ENCODE measurements at regions not wholly inside any gene's neighbourhood (a gene's known extent, or its start where the extent isn't known, plus 50 kb on each side); places are given as distances from the start of the nearest gene placed in this dataset.

DNA sequence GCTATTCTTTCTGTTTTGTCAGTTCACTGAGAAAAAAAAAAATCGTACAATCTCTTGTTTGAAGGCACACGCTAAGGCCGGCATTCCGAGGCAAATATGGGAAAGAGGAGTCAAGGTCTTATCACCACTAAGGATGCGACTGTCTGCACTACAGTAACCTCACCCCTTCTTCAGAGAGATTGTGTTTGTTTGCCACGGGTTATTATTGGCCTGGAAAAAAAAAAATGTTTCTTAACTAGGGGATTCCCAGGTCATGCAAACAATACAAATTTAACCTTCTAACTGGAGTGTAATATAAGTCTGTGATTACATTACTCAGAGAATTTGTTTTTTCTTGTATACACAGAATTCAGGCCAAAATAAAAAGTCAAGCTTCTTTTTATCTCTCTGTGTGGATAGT is 168.3 kb downstream of the TMA16 start:
- TF ChIP-seq, protein P1, sequence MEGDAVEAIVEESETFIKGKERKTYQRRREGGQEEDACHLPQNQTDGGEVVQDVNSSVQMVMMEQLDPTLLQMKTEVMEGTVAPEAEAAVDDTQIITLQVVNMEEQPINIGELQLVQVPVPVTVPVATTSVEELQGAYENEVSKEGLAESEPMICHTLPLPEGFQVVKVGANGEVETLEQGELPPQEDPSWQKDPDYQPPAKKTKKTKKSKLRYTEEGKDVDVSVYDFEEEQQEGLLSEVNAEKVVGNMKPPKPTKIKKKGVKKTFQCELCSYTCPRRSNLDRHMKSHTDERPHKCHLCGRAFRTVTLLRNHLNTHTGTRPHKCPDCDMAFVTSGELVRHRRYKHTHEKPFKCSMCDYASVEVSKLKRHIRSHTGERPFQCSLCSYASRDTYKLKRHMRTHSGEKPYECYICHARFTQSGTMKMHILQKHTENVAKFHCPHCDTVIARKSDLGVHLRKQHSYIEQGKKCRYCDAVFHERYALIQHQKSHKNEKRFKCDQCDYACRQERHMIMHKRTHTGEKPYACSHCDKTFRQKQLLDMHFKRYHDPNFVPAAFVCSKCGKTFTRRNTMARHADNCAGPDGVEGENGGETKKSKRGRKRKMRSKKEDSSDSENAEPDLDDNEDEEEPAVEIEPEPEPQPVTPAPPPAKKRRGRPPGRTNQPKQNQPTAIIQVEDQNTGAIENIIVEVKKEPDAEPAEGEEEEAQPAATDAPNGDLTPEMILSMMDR (IDR thresholded peaks at IDR 0.05), result no peak
- no peak for TF ChIP-seq POLR2A (IDR thresholded peaks at IDR 0.05)
